ENCODE measurements at regions not wholly inside any gene's neighbourhood (a gene's known extent, or its start where the extent isn't known, plus 50 kb on each side); places are given as distances from the start of the nearest gene placed in this dataset.

DNA sequence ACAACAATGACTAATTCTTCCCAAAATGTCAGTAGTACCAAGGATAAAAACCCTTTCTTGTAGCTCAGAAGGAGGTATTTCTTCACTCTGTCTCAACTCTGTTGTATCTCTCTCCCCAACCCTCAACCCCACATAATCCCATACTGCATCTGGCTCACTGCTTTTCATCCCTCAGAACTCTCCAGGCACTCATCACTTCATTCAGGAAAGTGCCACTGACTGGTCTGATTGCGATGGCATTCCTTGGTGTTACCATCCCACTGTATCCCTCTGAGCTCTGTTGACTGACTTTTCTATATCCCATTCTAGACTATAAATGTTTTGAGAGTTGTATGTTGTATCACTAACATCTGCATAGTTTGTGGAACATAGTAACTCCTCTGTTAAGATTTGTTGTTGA, 483.5 kb upstream of the ADGRL2 start:
- TF ChIP-seq, protein P1, sequence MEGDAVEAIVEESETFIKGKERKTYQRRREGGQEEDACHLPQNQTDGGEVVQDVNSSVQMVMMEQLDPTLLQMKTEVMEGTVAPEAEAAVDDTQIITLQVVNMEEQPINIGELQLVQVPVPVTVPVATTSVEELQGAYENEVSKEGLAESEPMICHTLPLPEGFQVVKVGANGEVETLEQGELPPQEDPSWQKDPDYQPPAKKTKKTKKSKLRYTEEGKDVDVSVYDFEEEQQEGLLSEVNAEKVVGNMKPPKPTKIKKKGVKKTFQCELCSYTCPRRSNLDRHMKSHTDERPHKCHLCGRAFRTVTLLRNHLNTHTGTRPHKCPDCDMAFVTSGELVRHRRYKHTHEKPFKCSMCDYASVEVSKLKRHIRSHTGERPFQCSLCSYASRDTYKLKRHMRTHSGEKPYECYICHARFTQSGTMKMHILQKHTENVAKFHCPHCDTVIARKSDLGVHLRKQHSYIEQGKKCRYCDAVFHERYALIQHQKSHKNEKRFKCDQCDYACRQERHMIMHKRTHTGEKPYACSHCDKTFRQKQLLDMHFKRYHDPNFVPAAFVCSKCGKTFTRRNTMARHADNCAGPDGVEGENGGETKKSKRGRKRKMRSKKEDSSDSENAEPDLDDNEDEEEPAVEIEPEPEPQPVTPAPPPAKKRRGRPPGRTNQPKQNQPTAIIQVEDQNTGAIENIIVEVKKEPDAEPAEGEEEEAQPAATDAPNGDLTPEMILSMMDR (IDR thresholded peaks at IDR 0.05) = no peak
- no peak for TF ChIP-seq POLR2AphosphoS5 (IDR thresholded peaks at IDR 0.05)

Data from breast epithelium (tissue), 3 donors.